ENCODE measurements at regions not wholly inside any gene's neighbourhood (a gene's known extent, or its start where the extent isn't known, plus 50 kb on each side); places are given as distances from the start of the nearest gene placed in this dataset.
A peak's percentile ranks its signal among the peaks of the same experiment; 100 is the strongest.
"Not testable (repeated sequence)": the region's sequence is repeated elsewhere in the genome, so short reads cannot be mapped to it uniquely, and the experiment has no call there.

DNA sequence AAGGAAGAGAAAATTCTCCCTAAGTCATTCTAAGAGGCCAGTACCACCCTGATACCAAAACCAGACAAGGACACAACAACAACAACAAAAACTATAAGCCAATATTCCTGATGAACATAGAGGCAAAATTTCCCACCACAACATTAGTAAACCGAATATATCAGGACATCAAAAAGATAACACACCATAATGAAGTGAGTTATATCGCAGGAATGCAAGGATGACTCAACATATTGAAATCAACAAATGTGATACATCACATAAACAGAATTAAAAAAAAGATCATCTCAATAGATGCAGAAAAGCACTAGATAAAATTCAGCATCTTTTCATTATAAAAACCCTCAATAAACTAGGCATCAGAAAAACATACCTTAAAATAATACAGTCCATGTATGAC is 1844.4 kb upstream of the PCDH10 start:
- DNase-seq (ENCODE audit: low spot score), result no peak

DNA sequence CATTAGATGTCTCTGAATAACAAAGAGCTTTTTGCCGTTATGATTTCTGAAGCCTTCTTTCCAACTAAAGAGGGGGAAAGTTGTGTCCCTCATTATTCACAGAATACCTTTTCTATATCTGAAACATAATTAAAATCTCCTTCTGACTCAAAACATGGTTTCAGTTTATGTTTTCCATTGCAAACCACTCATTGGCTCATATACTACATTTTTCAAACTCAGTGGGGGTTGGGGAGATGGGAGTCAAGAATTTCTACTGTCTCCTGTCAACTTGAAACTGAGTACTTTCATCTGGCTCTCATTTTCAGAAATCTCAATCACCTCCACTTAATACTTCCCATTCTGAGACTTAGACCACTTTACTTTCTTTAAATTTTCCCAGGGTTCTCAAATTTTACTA is 1839.5 kb upstream of the PCDH10 start:
- DNase-seq (ENCODE audit: low spot score), result no peak

DNA sequence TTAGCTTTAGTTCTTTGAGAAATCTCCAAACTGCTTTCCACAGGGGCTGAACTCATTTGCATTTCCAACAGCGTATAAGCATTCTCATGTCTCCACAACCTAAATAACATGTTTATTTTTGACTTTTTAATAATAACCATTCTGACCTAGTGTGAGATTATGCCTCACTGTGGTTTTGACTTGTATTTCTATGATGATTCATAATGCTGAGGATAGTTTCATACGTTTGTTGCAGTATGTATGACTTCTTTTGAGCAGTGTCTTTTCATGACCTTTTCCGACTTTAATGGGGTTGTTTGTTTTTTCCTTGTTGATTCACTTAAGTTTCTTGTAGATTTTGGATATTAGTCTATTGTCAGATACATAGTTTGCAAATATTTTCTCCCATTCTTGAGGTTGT is 1833.0 kb upstream of the PCDH10 start:
- DNase-seq (ENCODE audit: low spot score), result no peak

DNA sequence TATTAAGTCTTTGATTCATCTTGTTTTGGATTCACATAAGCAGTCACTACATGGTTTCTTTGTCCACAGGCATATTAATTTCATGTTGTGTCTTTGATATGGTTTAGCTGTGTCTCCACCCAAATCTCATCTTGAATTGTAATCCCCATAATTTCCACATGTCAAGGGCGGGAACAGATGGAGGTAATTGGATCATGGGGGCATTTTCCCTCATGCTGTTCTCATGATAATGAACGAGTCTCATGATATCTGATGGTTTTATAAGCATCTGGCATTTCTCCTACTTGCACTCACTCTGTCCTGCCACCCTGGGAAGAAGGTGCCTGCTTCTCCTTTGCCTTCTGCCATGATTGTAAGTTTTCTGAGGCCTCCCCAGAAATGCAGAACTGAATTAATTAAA is 1811.2 kb upstream of the PCDH10 start:
- DNase-seq (ENCODE audit: low spot score), result no peak

DNA sequence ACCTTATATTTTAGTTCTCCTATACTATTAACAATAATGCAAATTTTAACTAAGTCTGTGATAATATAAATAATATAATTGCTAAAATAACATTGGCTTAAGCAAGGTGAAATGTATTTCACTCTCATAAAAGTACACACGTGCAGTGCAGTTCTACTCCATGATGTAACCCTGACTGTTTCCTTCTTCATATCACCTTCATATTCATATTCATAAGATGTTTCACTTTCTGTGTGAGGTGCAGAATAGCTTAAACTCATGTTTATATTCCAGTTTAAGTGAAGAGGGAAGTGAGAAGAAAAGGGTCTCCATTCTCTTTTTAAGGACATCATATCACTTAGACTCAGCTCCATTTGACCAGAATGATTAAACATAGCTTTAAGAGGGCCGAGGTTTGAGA is 1810.0 kb upstream of the PCDH10 start:
- DNase-seq (ENCODE audit: low spot score), result no peak

DNA sequence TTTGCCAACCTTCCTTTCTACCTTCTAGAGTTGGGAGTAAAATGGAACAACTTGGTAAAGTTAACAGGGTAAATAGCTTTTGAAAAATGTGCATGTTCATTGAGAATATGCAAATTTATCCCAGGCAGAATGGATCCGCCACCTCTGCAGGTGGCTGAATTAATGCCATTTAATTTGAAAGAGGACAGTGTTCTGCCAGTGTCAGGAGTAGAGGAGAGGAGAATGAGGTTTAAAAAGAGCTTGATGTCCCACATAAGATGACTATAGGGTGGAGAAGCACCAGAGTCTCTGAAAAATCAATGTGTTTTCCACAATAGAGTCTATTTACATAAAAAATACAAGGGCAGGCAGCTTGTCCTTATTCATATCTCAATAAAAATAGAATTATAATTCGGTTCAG is 1804.3 kb upstream of the PCDH10 start:
- DNase-seq (ENCODE audit: low spot score), result no peak

DNA sequence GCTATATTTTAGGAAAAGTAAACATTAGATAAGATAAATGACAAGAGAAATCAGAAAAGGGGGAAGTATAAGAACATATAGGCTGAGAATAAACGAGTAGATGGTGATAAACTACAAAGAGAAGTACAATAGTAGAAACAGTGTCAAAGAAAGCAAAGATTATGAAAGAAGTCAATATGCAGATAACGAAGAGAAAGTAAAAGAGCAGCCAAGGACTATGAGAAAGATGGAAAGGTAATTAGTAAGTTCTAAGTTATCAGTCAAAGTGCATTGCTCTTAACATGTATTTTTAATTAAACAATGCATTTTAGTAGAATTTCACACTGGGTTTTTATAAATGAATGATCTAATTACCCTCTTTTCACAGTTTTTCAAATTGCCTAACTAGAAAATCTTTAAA is 1801.3 kb upstream of the PCDH10 start:
- no peak for DNase-seq (ENCODE audit: low spot score)

DNA sequence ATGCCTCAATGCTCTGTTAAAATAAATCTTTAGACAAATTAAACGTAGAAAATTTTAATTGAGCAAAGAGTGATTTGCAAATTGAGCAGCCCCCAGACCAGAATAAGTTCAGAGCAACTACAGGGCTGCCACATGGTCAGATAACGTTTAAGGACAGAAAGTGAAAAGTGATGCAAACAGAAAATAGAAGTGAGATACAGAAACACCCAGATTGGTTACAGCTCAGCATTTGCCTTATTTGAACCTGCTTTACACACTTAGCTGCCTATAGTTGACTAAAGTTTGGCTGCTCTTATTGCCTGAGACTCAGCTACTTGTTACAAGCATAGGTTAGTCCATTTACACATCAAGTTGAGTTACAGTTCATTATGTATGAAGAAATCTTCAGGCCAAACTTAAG is 1800.8 kb upstream of the PCDH10 start:
- no peak for DNase-seq (ENCODE audit: low spot score)

DNA sequence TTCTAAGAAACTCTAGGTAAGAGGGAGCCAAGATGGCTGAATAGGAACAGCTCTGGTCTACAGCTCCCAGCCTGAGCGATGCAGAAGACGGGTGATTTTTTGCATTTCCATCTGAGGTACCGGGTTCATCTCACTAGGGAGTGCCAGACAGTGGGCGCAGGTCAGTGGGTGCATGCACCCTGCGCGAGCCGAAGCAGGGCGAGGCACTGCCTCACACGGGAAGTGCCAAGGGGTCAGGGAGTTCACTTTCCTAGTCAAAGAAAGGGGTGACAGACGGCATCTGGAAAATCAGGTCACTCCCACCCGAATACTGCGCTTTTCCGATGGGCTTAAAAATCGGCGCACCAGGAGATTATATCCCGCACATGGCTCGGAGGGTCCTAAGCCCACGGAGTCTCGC is 1796.7 kb upstream of the PCDH10 start:
- DNase-seq (ENCODE audit: low spot score), result not testable (repeated sequence)

DNA sequence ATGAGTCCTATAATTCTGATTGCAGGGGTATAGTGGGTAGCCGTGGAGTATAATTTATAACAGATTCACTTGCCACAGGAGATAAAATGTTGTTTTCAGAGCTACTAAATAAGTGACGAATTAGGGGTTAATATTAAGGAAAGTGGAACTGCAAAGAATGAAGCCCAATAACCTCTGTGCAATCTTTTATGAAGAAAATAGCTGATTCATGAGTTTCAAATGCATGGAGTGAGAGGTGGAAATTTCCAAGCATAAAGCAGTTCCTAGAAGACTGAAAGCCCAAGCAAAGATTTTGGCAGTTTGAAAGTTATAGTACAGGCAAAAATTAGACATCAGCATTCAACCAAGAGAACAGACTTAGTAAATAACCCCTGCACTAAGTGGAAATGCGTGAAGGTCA is 1782.4 kb upstream of the PCDH10 start:
- DNase-seq (ENCODE audit: low spot score), result no peak

DNA sequence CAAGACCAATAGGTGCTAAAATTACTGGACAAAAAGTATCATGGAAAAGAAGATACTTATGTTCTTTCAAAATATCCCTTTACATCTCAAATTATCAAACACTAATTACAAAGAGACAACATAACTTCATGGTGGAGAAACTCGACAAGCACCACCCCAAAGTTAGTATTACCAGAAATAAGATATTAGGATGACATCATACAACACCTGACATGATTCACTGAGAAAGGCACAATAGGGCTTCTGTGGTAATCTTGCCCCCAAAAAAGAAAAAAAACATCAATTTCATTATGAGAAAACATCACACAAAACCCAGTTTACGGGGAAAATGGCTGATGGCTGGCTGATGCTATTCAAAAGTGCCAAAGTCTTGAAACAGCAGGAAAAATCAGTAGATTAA is 1781.7 kb upstream of the PCDH10 start:
- DNase-seq (ENCODE audit: low spot score), result no peak

DNA sequence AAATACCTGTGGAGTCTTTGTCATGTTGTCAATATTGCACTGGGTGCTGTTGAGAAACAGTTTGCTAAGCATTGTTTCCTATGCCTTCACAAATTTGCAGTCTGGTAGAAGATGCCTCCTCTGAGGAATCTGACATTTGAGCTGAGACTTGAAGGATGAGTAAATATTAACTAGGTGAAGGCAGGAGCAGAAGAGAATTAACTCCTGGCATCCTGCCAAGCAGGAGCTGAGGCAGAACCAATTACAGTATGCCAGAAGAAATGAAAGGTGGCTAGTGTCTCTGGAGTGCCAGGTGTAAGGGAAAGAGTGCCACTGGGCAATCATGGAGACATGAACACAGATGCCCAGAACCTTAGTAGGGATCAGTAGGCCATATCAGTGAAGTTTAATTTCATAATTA is 1778.2 kb upstream of the PCDH10 start:
- no peak for DNase-seq (ENCODE audit: low spot score)

DNA sequence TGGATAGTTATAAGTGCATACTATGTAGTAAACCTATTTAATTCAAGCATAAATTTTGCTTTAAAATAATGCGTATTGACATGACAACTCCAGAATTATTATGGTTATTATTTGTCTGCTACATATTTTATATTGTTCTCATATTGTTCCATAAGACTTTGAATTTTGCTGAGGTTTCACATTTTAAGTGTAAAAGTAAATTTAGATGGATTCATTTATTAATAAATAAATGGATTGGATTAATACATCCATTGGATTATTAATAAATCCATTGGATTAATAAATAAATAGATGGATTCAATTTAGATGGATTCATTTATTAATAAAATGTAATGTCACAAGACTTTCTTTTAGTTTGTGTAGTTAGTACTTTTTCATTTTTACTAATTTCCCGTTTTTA is 1768.0 kb upstream of the PCDH10 start:
- DNase-seq (ENCODE audit: low spot score), result no peak

DNA sequence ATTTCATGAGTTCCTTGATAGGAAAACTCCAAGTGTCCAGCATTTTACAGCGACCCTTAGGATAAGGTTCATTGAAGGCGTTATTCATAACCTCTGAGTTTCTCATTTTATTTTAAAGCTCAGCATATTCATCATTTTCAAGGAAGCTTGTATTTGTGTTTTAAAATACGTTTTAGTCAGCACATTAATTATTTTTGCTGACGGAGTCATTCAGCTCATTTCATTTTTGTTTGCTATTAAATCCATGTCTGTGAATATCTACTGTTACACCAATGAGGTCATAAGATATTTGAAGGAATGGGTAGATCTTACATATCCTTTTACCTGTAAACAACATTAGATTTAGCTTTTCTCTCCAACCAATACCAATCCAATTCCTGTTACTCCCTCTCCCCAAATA is 1766.3 kb upstream of the PCDH10 start:
- DNase-seq (ENCODE audit: low spot score), result no peak

DNA sequence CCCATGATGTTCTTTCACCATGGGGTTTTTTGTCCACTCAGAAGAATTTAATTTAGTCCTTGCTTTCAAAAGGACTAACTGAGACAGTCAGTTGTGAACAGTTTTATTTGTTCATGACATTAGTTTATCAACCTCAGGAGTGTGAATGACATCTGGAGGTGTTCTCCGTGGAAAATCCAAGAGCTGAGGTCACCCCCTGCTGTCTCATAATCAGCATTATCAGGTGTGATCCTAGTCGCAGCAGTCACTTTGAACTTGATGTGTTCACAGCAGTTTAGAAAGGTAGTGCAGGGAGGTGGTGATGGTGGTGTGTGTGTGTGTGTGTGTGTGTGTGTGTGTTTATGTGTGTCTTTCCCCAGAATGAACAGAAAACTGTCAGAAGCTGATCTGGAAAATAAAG is 1760.8 kb upstream of the PCDH10 start:
- DNase-seq (ENCODE audit: low spot score), result no peak

DNA sequence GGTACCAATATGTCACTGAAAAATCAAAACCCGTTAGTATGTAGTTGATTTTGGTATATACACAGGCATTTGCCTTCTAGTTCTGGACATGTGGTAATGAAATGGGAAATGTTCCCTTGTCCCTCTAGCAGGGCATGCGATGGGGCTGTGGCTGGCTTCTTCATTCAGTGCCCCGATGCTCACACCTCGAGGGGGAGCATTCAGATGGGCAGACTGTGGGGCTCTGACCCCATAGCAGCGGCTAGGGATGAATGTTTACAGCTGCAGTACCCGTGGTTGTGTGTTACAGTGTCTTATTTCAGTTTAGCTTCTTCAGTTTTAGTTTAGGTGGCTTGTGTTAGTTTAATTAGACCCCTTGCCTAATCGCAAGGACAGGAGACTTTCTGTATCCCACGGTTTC is 1741.0 kb upstream of the PCDH10 start:
- DNase-seq (ENCODE audit: low spot score), result no peak

DNA sequence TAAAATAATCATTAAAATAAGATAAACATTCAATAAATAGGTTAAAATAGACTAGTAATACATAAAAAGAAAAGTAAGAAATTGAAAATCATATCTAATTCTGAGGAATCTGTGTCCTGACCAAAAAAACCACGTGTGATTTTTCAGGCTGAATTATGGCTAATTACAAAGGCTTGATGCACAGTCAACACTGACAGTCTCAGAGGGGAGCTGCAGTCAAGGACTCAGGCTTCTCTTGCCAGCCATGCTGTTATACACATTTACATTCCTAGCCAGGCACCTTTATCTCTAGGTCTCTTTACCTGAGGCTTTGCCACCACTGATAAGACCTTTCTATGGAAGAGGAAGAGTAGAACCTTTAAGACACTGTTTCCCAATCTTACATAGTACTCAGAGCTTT is 1737.7 kb upstream of the PCDH10 start:
- no peak for DNase-seq (ENCODE audit: low spot score)

DNA sequence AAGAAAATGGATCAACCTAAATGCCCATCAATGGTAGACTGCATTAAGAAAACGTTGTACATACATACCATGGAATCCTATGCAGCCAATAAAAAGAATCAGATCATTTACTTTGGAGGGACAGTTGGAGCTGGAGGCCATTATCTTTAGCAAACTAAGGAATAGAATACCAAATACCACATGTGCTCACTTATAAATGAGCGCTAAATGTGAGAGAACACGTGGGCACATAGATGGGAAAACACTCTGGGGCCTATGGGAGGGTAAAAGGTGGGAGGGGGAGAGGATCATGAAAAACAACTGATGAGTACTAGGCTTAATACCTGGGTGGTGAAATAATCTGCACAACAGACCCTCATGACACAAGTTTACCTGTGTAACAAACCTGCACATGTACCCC is 1729.9 kb upstream of the PCDH10 start:
- no peak for DNase-seq (ENCODE audit: low spot score)

DNA sequence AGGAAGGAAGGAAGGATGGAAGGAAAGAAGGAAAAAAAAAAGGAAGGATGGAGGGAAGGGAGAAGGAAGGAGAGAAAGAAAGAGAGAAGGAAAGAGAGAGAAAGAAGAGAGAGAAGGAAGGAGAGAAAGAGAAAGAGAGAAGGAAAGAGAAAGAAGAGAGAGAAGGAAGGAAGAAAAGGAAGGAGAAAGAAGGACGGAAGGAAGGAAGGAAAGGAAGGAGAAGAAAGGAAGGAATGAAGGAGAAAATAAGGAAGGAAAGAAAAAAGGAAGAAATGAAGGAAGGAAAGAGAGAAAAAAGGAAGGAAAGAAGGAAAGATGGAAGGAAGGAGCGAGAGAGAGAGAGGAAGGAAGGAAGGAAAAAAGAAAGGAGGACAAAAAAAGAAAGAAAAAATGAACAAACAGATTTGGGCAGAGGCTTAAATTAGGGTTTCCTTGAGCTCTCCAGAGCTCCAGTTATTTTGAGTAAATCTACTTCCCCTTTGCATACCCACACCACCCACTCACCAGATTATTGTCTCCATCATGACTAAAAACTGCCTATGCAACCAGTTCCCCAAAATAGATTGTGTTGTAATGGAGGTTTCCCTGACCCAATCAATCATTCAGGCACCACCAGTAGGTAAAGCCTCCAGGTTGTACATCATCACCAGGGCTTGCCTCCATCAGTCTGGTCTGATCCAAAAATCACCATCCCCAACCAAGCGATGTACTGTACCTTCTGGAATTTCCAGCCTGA is 1722.9 kb upstream of the PCDH10 start:
- DNase-seq (ENCODE audit: low spot score), result no peak

DNA sequence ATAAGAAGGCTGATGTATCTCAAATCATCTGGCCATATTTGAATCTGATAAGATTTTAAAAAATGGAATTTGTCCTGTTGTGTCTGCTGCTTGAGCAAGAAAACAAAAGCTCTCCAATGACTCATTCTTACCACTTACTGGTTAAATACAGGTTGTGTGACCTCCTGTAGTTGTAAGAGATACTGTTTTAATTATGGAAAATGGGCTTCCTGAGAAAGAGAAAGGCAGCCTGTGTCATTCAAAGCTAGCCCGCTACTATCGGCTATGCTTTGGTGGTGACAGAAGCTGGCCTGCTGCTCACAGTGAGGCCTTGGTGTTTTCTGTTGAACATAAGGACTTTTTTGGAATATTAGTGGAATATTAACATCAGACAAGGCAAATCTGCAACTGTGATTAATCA is 1722.1 kb upstream of the PCDH10 start:
- DNase-seq (ENCODE audit: low spot score), result no peak

DNA sequence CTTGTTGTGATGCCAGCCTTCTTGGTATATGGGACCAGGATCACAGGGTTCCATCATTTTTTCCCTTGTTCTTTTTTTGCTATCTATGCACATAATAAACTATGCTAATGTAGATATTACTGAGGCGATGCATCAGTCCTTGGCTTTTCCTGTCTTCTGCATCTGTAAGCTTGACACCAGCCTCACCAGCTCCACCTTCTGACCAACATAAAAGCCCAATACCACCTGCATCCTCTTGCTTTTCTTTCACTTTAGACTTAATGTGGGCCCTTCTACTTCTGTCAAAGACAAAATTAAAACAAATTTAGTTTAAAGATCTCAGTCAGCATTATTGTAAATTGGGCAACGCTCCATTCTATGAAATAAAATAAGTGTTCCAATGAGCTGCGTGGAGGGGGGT is 1718.8 kb upstream of the PCDH10 start:
- peak; percentile 15 for DNase-seq (ENCODE audit: low spot score)

DNA sequence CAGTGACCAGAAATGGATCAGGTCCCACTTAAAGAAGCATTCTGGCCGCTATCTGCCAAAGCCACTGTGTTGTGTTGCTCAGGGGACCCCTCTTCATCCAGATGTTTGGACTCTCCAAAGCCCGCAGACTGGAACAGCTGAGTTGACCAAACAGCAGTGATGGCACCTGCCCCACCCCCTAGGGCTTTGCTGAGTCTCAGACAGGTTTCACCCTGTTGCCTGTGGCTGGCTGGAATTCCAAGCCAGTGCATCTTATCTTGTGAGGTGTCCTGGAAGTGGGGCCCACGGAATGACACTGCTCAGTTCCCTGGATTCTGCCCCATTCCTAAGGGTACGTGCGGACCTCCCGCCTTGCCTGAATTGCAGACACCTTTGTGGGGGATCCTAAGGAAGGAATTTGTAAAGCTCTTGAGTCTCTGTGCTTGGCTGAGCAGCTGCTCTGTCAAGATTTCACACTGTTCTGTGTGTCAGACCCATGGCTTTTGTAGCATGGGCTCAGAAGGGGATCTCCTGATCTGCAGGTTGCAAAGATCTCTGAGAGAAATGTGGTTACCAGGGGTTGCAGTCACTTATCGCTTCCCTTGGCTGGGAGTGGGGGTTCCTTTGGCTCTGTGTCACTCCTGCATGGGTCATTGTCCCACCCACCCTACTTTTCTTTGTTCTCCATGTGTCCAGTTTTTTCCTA is 1707.9 kb upstream of the PCDH10 start:
- no peak for DNase-seq (ENCODE audit: low spot score)

DNA sequence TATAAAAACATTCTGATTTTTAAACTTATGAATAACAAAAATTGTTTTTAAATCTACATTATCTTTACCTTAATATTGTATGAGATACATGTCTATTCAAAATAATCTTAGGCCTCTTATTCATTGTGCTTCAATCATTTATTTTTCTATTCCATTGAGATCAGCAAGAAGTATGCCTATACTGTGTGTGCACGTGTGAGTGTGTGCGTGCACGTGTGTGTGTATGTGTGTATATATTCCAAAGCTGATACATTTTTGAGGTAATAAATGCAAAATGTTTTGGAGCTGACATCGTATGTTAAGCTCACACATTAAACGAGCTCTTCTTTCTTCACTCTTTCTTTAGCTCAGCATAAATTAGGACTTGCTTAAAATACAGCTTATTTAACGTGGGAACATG is 1701.2 kb upstream of the PCDH10 start:
- no peak for DNase-seq (ENCODE audit: low spot score)
